Breast epithelium (tissue), 3 donors: ENCODE measurements at regions not wholly inside any gene's neighbourhood (a gene's known extent, or its start where the extent isn't known, plus 50 kb on each side); places are given as distances from the start of the nearest gene placed in this dataset.

Experiments used
- POLR2A ChIP-seq: fragments of 450-650 bp; IDR thresholded peaks from one replicate; pipeline ENCODE4 v1.6.1; 2016; ENCODE audit warnings: antibody characterized with exemption, mild to moderate bottlenecking, moderate library complexity
- POLR2AphosphoS5 ChIP-seq, 3 donors: sonication (generic); formaldehyde crosslinking; IDR thresholded peaks; one replicate each; pipeline ENCODE4 v1.6.1; 2017; ENCODE audit warnings: antibody characterized with exemption in 3 of 3
- TF ChIP-seq, protein P1 (sequence below), 3 donors: fragments of 450-650 bp; IDR thresholded peaks; one replicate each; pipeline ENCODE4 v1.5.1; 2016 to 2017; ENCODE audit warnings: antibody characterized with exemption in 3 of 3, mild to moderate bottlenecking in 3 of 3, moderate library complexity in 3 of 3

DNA sequence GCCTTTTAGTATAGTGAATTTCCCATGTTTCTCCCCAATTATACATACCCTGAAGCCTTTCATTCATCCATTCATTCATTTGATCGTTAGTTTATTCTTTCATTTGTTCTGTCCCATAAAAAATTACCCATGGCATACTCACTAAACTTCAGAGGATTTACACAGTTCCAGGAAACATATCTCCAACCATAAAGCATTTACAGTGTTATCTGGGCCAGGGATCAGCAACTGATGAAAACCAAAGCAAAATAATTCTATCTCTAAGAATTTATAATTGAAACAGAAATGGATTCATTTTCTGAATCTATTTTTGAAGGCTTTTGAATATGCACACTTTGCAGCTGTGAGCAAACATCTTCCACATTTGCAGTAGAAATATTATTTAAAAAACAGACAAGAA is 547.7 kb downstream of the KCNJ2 start:
- TF ChIP-seq POLR2AphosphoS5 (IDR thresholded peaks at IDR 0.05), result no peak
- TF ChIP-seq, protein P1, sequence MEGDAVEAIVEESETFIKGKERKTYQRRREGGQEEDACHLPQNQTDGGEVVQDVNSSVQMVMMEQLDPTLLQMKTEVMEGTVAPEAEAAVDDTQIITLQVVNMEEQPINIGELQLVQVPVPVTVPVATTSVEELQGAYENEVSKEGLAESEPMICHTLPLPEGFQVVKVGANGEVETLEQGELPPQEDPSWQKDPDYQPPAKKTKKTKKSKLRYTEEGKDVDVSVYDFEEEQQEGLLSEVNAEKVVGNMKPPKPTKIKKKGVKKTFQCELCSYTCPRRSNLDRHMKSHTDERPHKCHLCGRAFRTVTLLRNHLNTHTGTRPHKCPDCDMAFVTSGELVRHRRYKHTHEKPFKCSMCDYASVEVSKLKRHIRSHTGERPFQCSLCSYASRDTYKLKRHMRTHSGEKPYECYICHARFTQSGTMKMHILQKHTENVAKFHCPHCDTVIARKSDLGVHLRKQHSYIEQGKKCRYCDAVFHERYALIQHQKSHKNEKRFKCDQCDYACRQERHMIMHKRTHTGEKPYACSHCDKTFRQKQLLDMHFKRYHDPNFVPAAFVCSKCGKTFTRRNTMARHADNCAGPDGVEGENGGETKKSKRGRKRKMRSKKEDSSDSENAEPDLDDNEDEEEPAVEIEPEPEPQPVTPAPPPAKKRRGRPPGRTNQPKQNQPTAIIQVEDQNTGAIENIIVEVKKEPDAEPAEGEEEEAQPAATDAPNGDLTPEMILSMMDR (IDR thresholded peaks at IDR 0.05), result no peak
- no peak for TF ChIP-seq POLR2A
